GM20000 (cell line): ENCODE measurements at regions not wholly inside any gene's neighbourhood (a gene's known extent, or its start where the extent isn't known, plus 50 kb on each side); places are given as distances from the start of the nearest gene placed in this dataset.

ENCODE experiments used
- DNase-seq: peaks from one replicate; pipeline ENCODE4 v3.0.0; 2012; ENCODE audit warnings: low spot score
- CTCF ChIP-seq: IDR thresholded peaks from 2 replicates; pipeline ENCODE4 v1.5.1; 2012; ENCODE audit warnings: mild to moderate bottlenecking, control low read depth; ENCODE audit errors: extremely low read depth, missing control alignments

GRCh38 chr2:122622934-122623333, 867.5 kb downstream of the TSN start:
- no peak for TF ChIP-seq CTCF
- no peak for DNase-seq

- TF ChIP-seq CTCF: no peak
- DNase-seq: no peak
Measured at GRCh38 chr2:122627388-122627787, 871.9 kb downstream of the TSN start.

- TF ChIP-seq CTCF: no peak
- DNase-seq: no peak
Measured at GRCh38 chr2:122634256-122634655, 878.8 kb downstream of the TSN start.

- no peak for DNase-seq
- TF ChIP-seq CTCF: no peak
Measured at GRCh38 chr2:122634920-122635319, 879.5 kb downstream of the TSN start.

- DNase-seq: no peak
- no peak for TF ChIP-seq CTCF
Measured at GRCh38 chr2:122635686-122636085, 880.2 kb downstream of the TSN start.

GRCh38 chr2:122636097-122636496, 880.6 kb downstream of the TSN start:
- no peak for TF ChIP-seq CTCF
- no peak for DNase-seq

- TF ChIP-seq CTCF: no peak
- no peak for DNase-seq
Measured at GRCh38 chr2:122639176-122639575, 883.7 kb downstream of the TSN start.
